ENCODE measurements at regions not wholly inside any gene's neighbourhood (a gene's known extent, or its start where the extent isn't known, plus 50 kb on each side); places are given as distances from the start of the nearest gene placed in this dataset.

- H3K4me3 ChIP-seq (ENCODE audit: low read depth, low read length): no peak overlapping the region
- TF ChIP-seq CTCF (conservative IDR thresholded peaks at IDR 0.05; ENCODE audit: low read depth, low read length): no peak
- no peak for DNase-seq (ENCODE audit: low read depth)
These were observed 52.1 kb upstream of the PRMT6 start for GRCh38 chr1:107004421-107004820.
